Natural killer cell (primary cell): ENCODE measurements at regions not wholly inside any gene's neighbourhood (a gene's known extent, or its start where the extent isn't known, plus 50 kb on each side); places are given as distances from the start of the nearest gene placed in this dataset.

ENCODE experiments used
- ATAC-seq, 3 donors: fragments of 150-1000 bp in 2 of 3; fragments of 200-7000 bp in 1 of 3; cut with Tn5 transposase; 1 replicate in 1 of 3; 2 replicates in 2 of 3; pipeline ENCODE4 v1.10.0; 2021; ENCODE audit warnings: mild to moderate bottlenecking in 2 of 3, moderate library complexity in 2 of 3
- DNase-seq, 2 donors: peaks; one replicate each; pipeline versions ENCODE4 v3.0.0 to v3.0.0-alpha.2; 2013 to 2021; ENCODE audit warnings: mixed read lengths in 1 of 2
- H3K27ac ChIP-seq: one replicate; pipeline ENCODE4 v1.5.1; 2013; ENCODE audit warnings: mild to moderate bottlenecking, low read length
- H3K27me3 ChIP-seq: one replicate; pipeline ENCODE4 v1.6.1; 2013; ENCODE audit warnings: low read length; ENCODE audit not compliant: control insufficient read depth, insufficient read depth
- H3K36me3 ChIP-seq: one replicate; pipeline ENCODE4 v1.6.1; 2013; ENCODE audit warnings: low read length; ENCODE audit not compliant: control insufficient read depth, insufficient read depth
- H3K4me1 ChIP-seq: one replicate; pipeline ENCODE4 v1.6.1; 2013; ENCODE audit warnings: low read length; ENCODE audit not compliant: control insufficient read depth, insufficient read depth
- H3K4me3 ChIP-seq: one replicate; pipeline ENCODE4 v1.5.1; 2013; ENCODE audit warnings: low read length
- H3K9me3 ChIP-seq: one replicate; pipeline ENCODE4 v1.6.1; 2013; ENCODE audit warnings: low read length; ENCODE audit not compliant: control insufficient read depth, insufficient read depth
- H3K27ac Mint-ChIP-seq, 2 donors: one replicate each; pipeline ENCODE4 v1.8.0; 2022; ENCODE audit warnings: mild to moderate bottlenecking in 2 of 2, mixed read lengths in 2 of 2, moderate library complexity in 1 of 2
- H3K27me3 Mint-ChIP-seq, 2 donors: one replicate each; pipeline ENCODE4 v1.8.0; 2022; ENCODE audit warnings: low read depth in 2 of 2, mixed read lengths in 2 of 2
- H3K36me3 Mint-ChIP-seq: one replicate; pipeline ENCODE4 v1.8.0; 2022; ENCODE audit warnings: mixed read lengths
- H3K4me1 Mint-ChIP-seq, 2 donors: one replicate each; pipeline ENCODE4 v1.8.0; 2022; ENCODE audit warnings: mixed read lengths in 2 of 2
- H3K4me3 Mint-ChIP-seq: one replicate; pipeline ENCODE4 v1.8.0; 2022; ENCODE audit warnings: mild to moderate bottlenecking, moderate library complexity, mixed read lengths
- H3K9me3 Mint-ChIP-seq, 2 donors: one replicate each; pipeline ENCODE4 v1.8.0; 2022; ENCODE audit warnings: mixed read lengths in 2 of 2
- CTCF ChIP-seq: fragments of 200-600 bp; IDR thresholded peaks from one replicate; pipeline ENCODE4 v1.8.0; 2022; ENCODE audit warnings: antibody characterized with exemption
- WGBS: methylation state at CpG from one replicate; pipeline ENCODE4 v1.1.7; 2013; ENCODE audit warnings: missing lambda C conversion rate; ENCODE audit not compliant: insufficient coverage; 5-methylcytosine and 5-hydroxymethylcytosine counted together
- intact Hi-C: fragments of 100-400 bp; cut with micrococcal nuclease; formaldehyde crosslinking; loops from one replicate; pipeline ENCODE4 v1.14.2; 2022

- Histone ChIP-seq H3K9me3 (no peaks in the 10 kb centered on the region), H3K36me3 (no peaks in the 10 kb centered on the region), H3K27ac (no peak overlapping the region), H3K4me3 (no peak overlapping the region), H3K4me1 (no peaks in the 10 kb centered on the region), H3K27me3 (no peaks in the 10 kb centered on the region)
- 89% methylated on average over 3 of the region's 3 CpGs for WGBS
- H3K27me3 Mint-ChIP-seq, result peaks cover 0 to 6% of the 10 kb centered on the region in 2 donors
- no peaks in the 10 kb centered on the region for H3K9me3 Mint-ChIP-seq
- ATAC-seq (no peak), DNase-seq (no peak)
- H3K4me3 Mint-ChIP-seq, result no peak overlapping the region
- intact Hi-C loops, result no loop called here
- no peaks in the 10 kb centered on the region for H3K4me1 Mint-ChIP-seq
- no peaks in the 10 kb centered on the region for H3K36me3 Mint-ChIP-seq
- no peak overlapping the region for H3K27ac Mint-ChIP-seq
- no peak for TF ChIP-seq CTCF
These were observed 323.1 kb upstream of the TNP1 start for GRCh38 chr2:217182926-217183325.

GRCh38 chr2:217181512-217181911, 321.6 kb upstream of the TNP1 start:
- H3K4me3 ChIP-seq, result no peak overlapping the region
- intact Hi-C loops, result no loop called here
- no peaks in the 10 kb centered on the region for H3K36me3 ChIP-seq
- no peaks in the 10 kb centered on the region for H3K9me3 ChIP-seq
- Mint-ChIP-seq H3K9me3 (no peaks in the 10 kb centered on the region), H3K4me1 (no peaks in the 10 kb centered on the region), H3K36me3 (no peaks in the 10 kb centered on the region), H3K4me3 (no peak overlapping the region), H3K27ac (no peak overlapping the region), H3K27me3 (peaks cover 0 to 6% of the 10 kb centered on the region in 2 donors)
- no peak overlapping the region for H3K27ac ChIP-seq
- H3K27me3 ChIP-seq, result no peaks in the 10 kb centered on the region
- DNase-seq, result no peak
- H3K4me1 ChIP-seq, result no peaks in the 10 kb centered on the region
- TF ChIP-seq CTCF, result no peak
- ATAC-seq, result no peak

- no peaks in the 10 kb centered on the region for H3K9me3 Mint-ChIP-seq
- H3K27ac ChIP-seq, result no peak overlapping the region
- H3K4me1 ChIP-seq, result no peaks in the 10 kb centered on the region
- no peak overlapping the region for H3K27ac Mint-ChIP-seq
- no peak overlapping the region for H3K4me3 ChIP-seq
- no peak overlapping the region for H3K4me3 Mint-ChIP-seq
- no peak for ATAC-seq
- H3K4me1 Mint-ChIP-seq, result no peaks in the 10 kb centered on the region
- TF ChIP-seq CTCF, result no peak
- 77% methylated on average over 1 of the region's 2 CpGs for WGBS
- no peaks in the 10 kb centered on the region for H3K36me3 ChIP-seq
- no peak for DNase-seq
- intact Hi-C loops, result no loop called here
- H3K9me3 ChIP-seq, result no peaks in the 10 kb centered on the region
- no peaks in the 10 kb centered on the region for H3K27me3 ChIP-seq
- peaks cover 0 to 6% of the 10 kb centered on the region in 2 donors for H3K27me3 Mint-ChIP-seq
- H3K36me3 Mint-ChIP-seq, result no peaks in the 10 kb centered on the region
These were observed 320.0 kb upstream of the TNP1 start for GRCh38 chr2:217179854-217180253.

- Mint-ChIP-seq H3K4me3 (no peak overlapping the region), H3K27me3 (peaks cover under 1 to 10% of the 10 kb centered on the region in 2 donors)
- no peak overlapping the region for H3K27ac ChIP-seq
These were observed 318.5 kb upstream of the TNP1 start for GRCh38 chr2:217178341-217178740.

More at GRCh38 chr2:217178341-217178740, 318.5 kb upstream of the TNP1 start:
- Histone ChIP-seq H3K4me1 (no peaks in the 10 kb centered on the region), H3K36me3 (no peaks in the 10 kb centered on the region), H3K27me3 (no peaks in the 10 kb centered on the region), H3K9me3 (no peaks in the 10 kb centered on the region), H3K4me3 (no peak overlapping the region)
- no peaks in the 10 kb centered on the region for H3K4me1 Mint-ChIP-seq
- no peaks in the 10 kb centered on the region for H3K36me3 Mint-ChIP-seq
- intact Hi-C loops, result no loop called here
- no peaks in the 10 kb centered on the region for H3K9me3 Mint-ChIP-seq
- no peak for TF ChIP-seq CTCF
- DNase-seq (no peak), ATAC-seq (no peak)
- H3K27ac Mint-ChIP-seq, result no peak overlapping the region
